IMR-90 (cell line): ENCODE measurements at regions not wholly inside any gene's neighbourhood (a gene's known extent, or its start where the extent isn't known, plus 50 kb on each side); places are given as distances from the start of the nearest gene placed in this dataset.

Experiments
- ATAC-seq: fragments of 200-7000 bp; cut with Tn5 transposase; 2 replicates; pipeline ENCODE4 v1.9.1; 2020; ENCODE audit warnings: low read depth, mild to moderate bottlenecking, moderate library complexity
- BruUV-seq: library from RNA; stranded (reverse); fragments of 400-500 nt; replicated peaks from 2 replicates; lab custom pipeline; 2021; lab: Mats Ljungman, UMichigan
- CTCF ChIA-PET: fragments of 300-600 bp; formaldehyde crosslinking; extraction: SDS; loops from one replicate; lab custom pipeline; 2021; ENCODE audit warnings: antibody characterized with exemption; lab: Yijun Ruan, JAX
- POLR2A ChIA-PET: fragments of 300-600 bp; sonication (Branson Sonifier 250); formaldehyde crosslinking; loops from one replicate; lab custom pipeline; 2022; ENCODE audit warnings: antibody characterized with exemption; ENCODE audit not compliant: unreplicated experiment; lab: Charles Lee
- DNase-seq: peaks from one replicate; pipeline ENCODE4 v3.0.0; 2013
- H2AFZ ChIP-seq: replicated peaks from 2 replicates; pipeline ENCODE3; 2013; ENCODE audit warnings: low read length, mild to moderate bottlenecking; ENCODE audit not compliant: poor library complexity
- H2AK5ac ChIP-seq: 2 replicates; pipeline ENCODE4 v1.6.1; 2013; ENCODE audit warnings: low read depth, low read length, inconsistent platforms
- H2AK9ac ChIP-seq: replicated peaks from 2 replicates; pipeline ENCODE3; 2013; ENCODE audit warnings: mild to moderate bottlenecking, low read depth, low read length, moderate library complexity; ENCODE audit not compliant: poor library complexity
- H2BK120ac ChIP-seq: 2 replicates; pipeline ENCODE4 v1.6.1; 2013; ENCODE audit warnings: low read depth, low read length, inconsistent platforms
- H2BK15ac ChIP-seq: 3 replicates; pipeline ENCODE4 v1.6.1; 2013; ENCODE audit warnings: low read depth, low read length, inconsistent platforms
- H2BK20ac ChIP-seq: 2 replicates; pipeline ENCODE4 v1.6.1; 2013; ENCODE audit warnings: low read depth, mild to moderate bottlenecking, inconsistent platforms, low read length, moderate library complexity
- H2BK5ac ChIP-seq: 2 replicates; pipeline ENCODE4 v1.6.1; 2013; ENCODE audit warnings: mild to moderate bottlenecking, low read depth, low read length, inconsistent platforms; ENCODE audit not compliant: poor library complexity, severe bottlenecking
- H3K14ac ChIP-seq: replicated peaks from 2 replicates; pipeline ENCODE4 v1.6.1; 2013; ENCODE audit warnings: low read depth, low read length, inconsistent platforms
- H3K18ac ChIP-seq: 2 replicates; pipeline ENCODE4 v1.6.1; 2013; ENCODE audit warnings: low read depth, low read length, control low read depth
- H3K23ac ChIP-seq: 2 replicates; pipeline ENCODE4 v1.6.1; 2013; ENCODE audit warnings: low read depth, low read length, inconsistent platforms
- H3K27ac ChIP-seq: 2 replicates; pipeline ENCODE4 v1.5.1; 2013; ENCODE audit warnings: mild to moderate bottlenecking, control low read depth, low read length; ENCODE audit not compliant: insufficient read depth
- H3K27me3 ChIP-seq: 2 replicates; pipeline ENCODE4 v1.6.1; 2013; ENCODE audit warnings: low read length; ENCODE audit not compliant: control insufficient read depth, insufficient read depth
- H3K36me3 ChIP-seq: 2 replicates; pipeline ENCODE4 v1.6.1; 2013; ENCODE audit warnings: low read length, mixed read lengths; ENCODE audit not compliant: control insufficient read depth, insufficient read depth
- H3K4ac ChIP-seq: 2 replicates; pipeline ENCODE4 v1.6.1; 2013; ENCODE audit warnings: low read depth, low read length, inconsistent platforms
- H3K4me1 ChIP-seq: 2 replicates; pipeline ENCODE4 v1.6.1; 2013; ENCODE audit warnings: low read length, mixed read lengths; ENCODE audit not compliant: control insufficient read depth, insufficient read depth
- H3K4me2 ChIP-seq: 2 replicates; pipeline ENCODE4 v1.6.1; 2013; ENCODE audit warnings: low read depth, mild to moderate bottlenecking, control low read depth, low read length, moderate library complexity
- H3K4me3 ChIP-seq: 2 replicates; pipeline ENCODE4 v1.5.1; 2013; ENCODE audit warnings: low read depth, mild to moderate bottlenecking, control low read depth, low read length, moderate library complexity; ENCODE audit not compliant: insufficient read depth
- H3K56ac ChIP-seq: 2 replicates; pipeline ENCODE4 v1.6.1; 2013; ENCODE audit warnings: low read length, inconsistent platforms; ENCODE audit not compliant: insufficient read depth; ENCODE audit errors: extremely low read depth
- H3K79me1 ChIP-seq, 2 experiments: 2 replicates each; pipeline ENCODE4 v1.6.1; 2013; ENCODE audit warnings: low read length in 2 of 2, inconsistent platforms in 1 of 2, low read depth in 1 of 2
- H3K9ac ChIP-seq: 2 replicates; pipeline ENCODE4 v1.6.1; 2013; ENCODE audit warnings: low read depth, low read length, control low read depth
- H3K9me1 ChIP-seq: 2 replicates; pipeline ENCODE4 v1.6.1; 2013; ENCODE audit warnings: low read length, inconsistent platforms; ENCODE audit not compliant: insufficient read depth
- H3K9me3 ChIP-seq: 2 replicates; pipeline ENCODE4 v1.6.1; 2013; ENCODE audit warnings: low read length; ENCODE audit not compliant: control insufficient read depth, insufficient read depth
- H4K20me1 ChIP-seq: 2 replicates; pipeline ENCODE4 v1.6.1; 2013; ENCODE audit warnings: low read length, inconsistent platforms; ENCODE audit not compliant: insufficient read depth
- H4K5ac ChIP-seq: 2 replicates; pipeline ENCODE4 v1.6.1; 2013; ENCODE audit warnings: mild to moderate bottlenecking, low read depth, low read length, control low read depth
- H4K8ac ChIP-seq, 2 experiments: 2 replicates each; pipeline ENCODE4 v1.6.1; 2013; ENCODE audit warnings: low read depth in 2 of 2, low read length in 2 of 2, control low read depth in 1 of 2, inconsistent platforms in 1 of 2
- H4K91ac ChIP-seq: 2 replicates; pipeline ENCODE4 v1.6.1; 2013; ENCODE audit warnings: low read depth, low read length, inconsistent platforms; ENCODE audit not compliant: insufficient read depth
- BHLHE40 ChIP-seq: fragments of 150-350 bp; IDR thresholded peaks from 2 replicates; pipeline ENCODE4 v1.6.1; 2016; ENCODE audit warnings: mild to moderate bottlenecking, low read depth, low read length
- FOS ChIP-seq: fragments of 150-350 bp; IDR thresholded peaks from 2 replicates; pipeline ENCODE4 v1.6.1; 2016; ENCODE audit warnings: low read depth, low read length
- MAZ ChIP-seq: IDR thresholded peaks from 2 replicates; pipeline ENCODE4 v1.6.1; 2012; ENCODE audit warnings: low read depth, mild to moderate bottlenecking, low read length, improper control_type of control experiment, moderate library complexity, borderline replicate concordance
- MXI1 ChIP-seq: IDR thresholded peaks from 2 replicates; pipeline ENCODE4 v1.6.1; 2012; ENCODE audit warnings: low read depth, mild to moderate bottlenecking, low read length, moderate library complexity, borderline replicate concordance
- NFE2L2 ChIP-seq: fragments of 150-350 bp; IDR thresholded peaks from 2 replicates; pipeline ENCODE4 v1.6.1; 2016; ENCODE audit warnings: low read depth, mild to moderate bottlenecking, low read length
- POLR2A ChIP-seq: IDR thresholded peaks from 2 replicates; pipeline ENCODE4 v1.6.1; 2012; ENCODE audit warnings: mild to moderate bottlenecking, low read depth, low read length
- RCOR1 ChIP-seq: IDR thresholded peaks from 2 replicates; pipeline ENCODE4 v1.6.1; 2012; ENCODE audit warnings: mild to moderate bottlenecking, low read length, improper control_type of control experiment; ENCODE audit not compliant: insufficient replicate concordance
- WGBS, 2 experiments: methylation state at CpG; one replicate each; pipeline versions ENCODE4 v1.1.5 to v1.1.7; 2013; ENCODE audit warnings: missing lambda C conversion rate in 2 of 2; ENCODE audit not compliant: insufficient read length in 1 of 2; ENCODE audit errors: extremely low coverage in 2 of 2; 5-methylcytosine and 5-hydroxymethylcytosine counted together
- dilution Hi-C: fragments of 300-500 bp; cut with HindIII; formaldehyde crosslinking; loops from one replicate; pipeline ENCODE4 v1.14.3; 2018; ENCODE audit warnings: low sequenced_read_pairs; ENCODE audit not compliant: unreplicated experiment
- in situ Hi-C: fragments of 300-500 bp; cut with MboI; formaldehyde crosslinking; loops from 3 replicates; pipeline ENCODE4 v1.14.3; 2019; ENCODE audit warnings: low sequenced_read_pairs, inconsistent platforms, mixed read lengths
- intact Hi-C: fragments of 100-400 bp; cut with micrococcal nuclease; formaldehyde crosslinking; loops from 2 replicates; pipeline ENCODE4 v1.10.0; 2022
- TF ChIP-seq, protein P1 (sequence below): fragments of 150-350 bp; IDR thresholded peaks from 2 replicates; pipeline ENCODE4 v1.6.1; 2016; ENCODE audit warnings: low read depth, mild to moderate bottlenecking, low read length, moderate library complexity, borderline replicate concordance
- TF ChIP-seq, protein P2 (sequence below): conservative IDR thresholded peaks from 2 replicates; pipeline ENCODE4 v1.5.1; 2012; ENCODE audit warnings: mild to moderate bottlenecking, low read depth, low read length, improper control_type of control experiment

DNA sequence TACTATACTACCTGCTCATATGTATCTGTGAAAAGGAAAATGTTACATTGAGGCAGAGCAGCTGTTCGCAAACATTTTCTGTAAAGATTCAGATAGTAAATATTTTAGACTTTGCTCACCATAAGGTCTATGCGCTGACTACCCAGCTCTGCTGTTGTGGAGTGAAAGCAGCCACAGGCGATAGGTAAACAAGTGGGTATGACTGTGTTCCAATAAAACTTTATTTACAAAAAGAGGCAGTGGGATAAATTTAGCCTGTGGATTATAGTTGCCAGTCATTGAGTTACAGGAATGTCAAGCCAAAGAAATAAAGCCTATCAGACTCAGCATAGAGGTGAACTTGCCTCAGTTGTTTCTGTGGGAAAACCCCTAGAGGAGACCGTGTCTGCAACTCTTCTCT, 487.7 kb upstream of the API5 start:
- Histone ChIP-seq H3K56ac (no peak overlapping the region), H2AK5ac (no peak overlapping the region), H3K9me1 (no peaks in the 10 kb centered on the region), H4K5ac (no peak overlapping the region), H3K14ac (no peak overlapping the region), H2AFZ (no peak overlapping the region), H3K4me1 (no peaks in the 10 kb centered on the region), H3K9ac (no peak overlapping the region), H4K8ac (no peak overlapping the region), H3K23ac (no peak overlapping the region), H2BK5ac (no peak overlapping the region), H2AK9ac (no peak overlapping the region), H3K4ac (no peak overlapping the region), H3K4me3 (no peak overlapping the region), H4K91ac (no peak overlapping the region), H2BK15ac (no peak overlapping the region), H3K18ac (no peak overlapping the region), H3K36me3 (no peaks in the 10 kb centered on the region), H3K79me1 (no peaks in the 10 kb centered on the region), H3K27ac (no peak overlapping the region), H2BK20ac (no peak overlapping the region), H3K27me3 (no peaks in the 10 kb centered on the region), H3K4me2 (no peak overlapping the region), H4K20me1 (no peaks in the 10 kb centered on the region), H2BK120ac (no peak overlapping the region), H3K9me3 (peaks cover 7% of the 10 kb centered on the region; the same call in 1 of the 2 replicates)
- intact Hi-C loops = no loop called here
- WGBS, 2 experiments = no CpG with 5 or more reads among the region's 4 CpGs
- in situ Hi-C loops = no loop called here
- ATAC-seq = no peak
- no peak for DNase-seq
- CTCF ChIA-PET = no interaction called here
- TF ChIP-seq, protein P1, sequence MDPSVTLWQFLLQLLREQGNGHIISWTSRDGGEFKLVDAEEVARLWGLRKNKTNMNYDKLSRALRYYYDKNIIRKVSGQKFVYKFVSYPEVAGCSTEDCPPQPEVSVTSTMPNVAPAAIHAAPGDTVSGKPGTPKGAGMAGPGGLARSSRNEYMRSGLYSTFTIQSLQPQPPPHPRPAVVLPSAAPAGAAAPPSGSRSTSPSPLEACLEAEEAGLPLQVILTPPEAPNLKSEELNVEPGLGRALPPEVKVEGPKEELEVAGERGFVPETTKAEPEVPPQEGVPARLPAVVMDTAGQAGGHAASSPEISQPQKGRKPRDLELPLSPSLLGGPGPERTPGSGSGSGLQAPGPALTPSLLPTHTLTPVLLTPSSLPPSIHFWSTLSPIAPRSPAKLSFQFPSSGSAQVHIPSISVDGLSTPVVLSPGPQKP = no peak
- TF ChIP-seq MAZ (no peak), RCOR1 (no peak), MXI1 (no peak), BHLHE40 (no peak), POLR2A (no peak), NFE2L2 (no peak), FOS (no peak)
- TF ChIP-seq, protein P2, sequence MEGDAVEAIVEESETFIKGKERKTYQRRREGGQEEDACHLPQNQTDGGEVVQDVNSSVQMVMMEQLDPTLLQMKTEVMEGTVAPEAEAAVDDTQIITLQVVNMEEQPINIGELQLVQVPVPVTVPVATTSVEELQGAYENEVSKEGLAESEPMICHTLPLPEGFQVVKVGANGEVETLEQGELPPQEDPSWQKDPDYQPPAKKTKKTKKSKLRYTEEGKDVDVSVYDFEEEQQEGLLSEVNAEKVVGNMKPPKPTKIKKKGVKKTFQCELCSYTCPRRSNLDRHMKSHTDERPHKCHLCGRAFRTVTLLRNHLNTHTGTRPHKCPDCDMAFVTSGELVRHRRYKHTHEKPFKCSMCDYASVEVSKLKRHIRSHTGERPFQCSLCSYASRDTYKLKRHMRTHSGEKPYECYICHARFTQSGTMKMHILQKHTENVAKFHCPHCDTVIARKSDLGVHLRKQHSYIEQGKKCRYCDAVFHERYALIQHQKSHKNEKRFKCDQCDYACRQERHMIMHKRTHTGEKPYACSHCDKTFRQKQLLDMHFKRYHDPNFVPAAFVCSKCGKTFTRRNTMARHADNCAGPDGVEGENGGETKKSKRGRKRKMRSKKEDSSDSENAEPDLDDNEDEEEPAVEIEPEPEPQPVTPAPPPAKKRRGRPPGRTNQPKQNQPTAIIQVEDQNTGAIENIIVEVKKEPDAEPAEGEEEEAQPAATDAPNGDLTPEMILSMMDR = no peak
- no TSS peak for BruUV-seq
- POLR2A ChIA-PET = no interaction called here
- dilution Hi-C loops = no loop called here
